PC-9 (cell line): ENCODE measurements at regions not wholly inside any gene's neighbourhood (a gene's known extent, or its start where the extent isn't known, plus 50 kb on each side); places are given as distances from the start of the nearest gene placed in this dataset.

Experiments used
- BruUV-seq: library from RNA; stranded (reverse); fragments of 400-500 nt; replicated peaks from 2 replicates; lab custom pipeline; 2021; lab: Mats Ljungman, UMichigan
- CTCF ChIA-PET: fragments of 300-600 bp; sonication (Branson Sonifier 250); formaldehyde crosslinking; loops from one replicate; lab custom pipeline; 2022; ENCODE audit warnings: antibody characterized with exemption; lab: Charles Lee
- POLR2A ChIA-PET: fragments of 300-600 bp; sonication (Branson Sonifier 250); formaldehyde crosslinking; loops from one replicate; lab custom pipeline; 2022; ENCODE audit warnings: antibody characterized with exemption; ENCODE audit not compliant: unreplicated experiment; lab: Charles Lee
- DNase-seq, 2 experiments: peaks; one replicate each; pipeline versions ENCODE4 v3.0.0 to v3.0.0-alpha.2; 2015 to 2022; ENCODE audit warnings: mixed read lengths in 1 of 2
- H2AFZ ChIP-seq: fragments of 200-600 bp; sonication (generic); 2 replicates; pipeline ENCODE4 v1.8.1; 2017; ENCODE audit warnings: antibody characterized with exemption
- H3F3A ChIP-seq: fragments of 200-600 bp; sonication (generic); 2 replicates; pipeline ENCODE4 v1.8.1; 2017; ENCODE audit warnings: antibody characterized with exemption, mild to moderate bottlenecking, low read depth; ENCODE audit not compliant: insufficient read depth
- H3K27ac ChIP-seq: fragments of 200-600 bp; sonication (generic); 2 replicates; pipeline ENCODE4 v1.6.1; 2016; ENCODE audit warnings: mixed run types
- H3K27me3 ChIP-seq: fragments of 200-600 bp; sonication (generic); 2 replicates; pipeline ENCODE4 v1.6.1; 2016; ENCODE audit warnings: low read depth, mixed run types; ENCODE audit not compliant: insufficient read depth
- H3K36me3 ChIP-seq: fragments of 200-600 bp; sonication (generic); 2 replicates; pipeline ENCODE4 v1.6.1; 2016; ENCODE audit warnings: low read depth, mixed run types
- H3K4me1 ChIP-seq: fragments of 200-600 bp; sonication (generic); replicated peaks from 2 replicates; pipeline ENCODE4 v1.6.1; 2016; ENCODE audit warnings: mixed run types; ENCODE audit not compliant: insufficient read depth
- H3K4me2 ChIP-seq: fragments of 200-600 bp; sonication (generic); 2 replicates; pipeline ENCODE4 v1.6.1; 2017; ENCODE audit warnings: mixed run types
- H3K4me3 ChIP-seq: fragments of 200-600 bp; sonication (generic); 2 replicates; pipeline ENCODE4 v1.6.1; 2016; ENCODE audit warnings: mixed run types
- H3K79me2 ChIP-seq: fragments of 200-600 bp; sonication (generic); 2 replicates; pipeline ENCODE4 v1.6.1; 2017; ENCODE audit warnings: low read depth, mixed run types
- H3K9me2 ChIP-seq: fragments of 200-600 bp; sonication (generic); 2 replicates; pipeline ENCODE4 v1.8.1; 2017; ENCODE audit warnings: mild to moderate bottlenecking; ENCODE audit not compliant: insufficient read depth
- H3K9me3 ChIP-seq: fragments of 200-600 bp; sonication (generic); 2 replicates; pipeline ENCODE4 v1.8.1; 2016; ENCODE audit warnings: low read depth; ENCODE audit not compliant: insufficient read depth
- H4K20me1 ChIP-seq: fragments of 200-600 bp; sonication (generic); 2 replicates; pipeline ENCODE4 v1.8.1; 2017; ENCODE audit not compliant: insufficient read depth
- CTCF ChIP-seq: fragments of 200-600 bp; sonication (generic); conservative IDR thresholded peaks from 2 replicates; pipeline ENCODE4 v1.6.1; 2017; ENCODE audit warnings: mixed run types, antibody characterized with exemption, mild to moderate bottlenecking, moderate library complexity
- EZH2 ChIP-seq: fragments of 200-600 bp; sonication (generic); IDR thresholded peaks from 2 replicates; pipeline ENCODE4 v1.8.0; 2017; ENCODE audit warnings: antibody characterized with exemption, low read depth
- intact Hi-C: fragments of 100-400 bp; cut with micrococcal nuclease; formaldehyde crosslinking; loops from one replicate; pipeline ENCODE4 v1.10.0; 2022; ENCODE audit not compliant: unreplicated experiment

- DNase-seq, result no peak
- H3K4me3 ChIP-seq, result no peak overlapping the region
- no peaks in the 10 kb centered on the region for H4K20me1 ChIP-seq
- H3K36me3 ChIP-seq, result no peaks in the 10 kb centered on the region
- no peak overlapping the region for H3K27ac ChIP-seq
- no peaks in the 10 kb centered on the region for H3K79me2 ChIP-seq
- no peaks in the 10 kb centered on the region for H3K4me1 ChIP-seq
- no peaks in the 10 kb centered on the region for H3F3A ChIP-seq
- ChIA-PET POLR2A (no interaction called here), CTCF (no interaction called here)
- H3K4me2 ChIP-seq, result no peak overlapping the region
- no TSS peak for BruUV-seq
- no peaks in the 10 kb centered on the region for H3K9me3 ChIP-seq
- H3K9me2 ChIP-seq, result no peaks in the 10 kb centered on the region
- H3K27me3 ChIP-seq, result peaks cover 51% of the 10 kb centered on the region
- TF ChIP-seq CTCF (no peak), EZH2 (no peak)
- intact Hi-C loops, result no loop called here
- no peak overlapping the region for H2AFZ ChIP-seq
Observed at GRCh38 chr2:8031370-8031769, 650.5 kb upstream of the ID2 start.

GRCh38 chr2:8033546-8034096 lies 648.2 kb upstream of the ID2 start:
- H3K9me2 ChIP-seq, result no peaks in the 10 kb centered on the region
- H4K20me1 ChIP-seq, result no peaks in the 10 kb centered on the region
- H3K9me3 ChIP-seq, result no peaks in the 10 kb centered on the region
- H3K36me3 ChIP-seq, result no peaks in the 10 kb centered on the region
- H3K27me3 ChIP-seq, result peaks cover 32% of the 10 kb centered on the region
- CTCF ChIA-PET, result no interaction called here
- no peaks in the 10 kb centered on the region for H3K4me1 ChIP-seq
- no peaks in the 10 kb centered on the region for H3K79me2 ChIP-seq
- no peak overlapping the region for H3K4me2 ChIP-seq
- no peaks in the 10 kb centered on the region for H3F3A ChIP-seq
- POLR2A ChIA-PET, result no interaction called here
- BruUV-seq, result no TSS peak
- no peak overlapping the region for H3K27ac ChIP-seq
- no peak overlapping the region for H2AFZ ChIP-seq
- H3K4me3 ChIP-seq, result no peak overlapping the region
- no peak for DNase-seq
- intact Hi-C loops, result no loop called here
- TF ChIP-seq CTCF (no peak), EZH2 (no peak)

GRCh38 chr2:8036366-8036765 lies 645.5 kb upstream of the ID2 start:
- Histone ChIP-seq H4K20me1 (no peaks in the 10 kb centered on the region), H3F3A (no peaks in the 10 kb centered on the region), H3K79me2 (no peaks in the 10 kb centered on the region), H3K36me3 (no peaks in the 10 kb centered on the region), H3K27ac (no peak overlapping the region), H3K4me1 (no peaks in the 10 kb centered on the region), H3K9me3 (no peaks in the 10 kb centered on the region), H3K9me2 (no peaks in the 10 kb centered on the region), H3K4me3 (no peak overlapping the region), H3K27me3 (peaks cover 10% of the 10 kb centered on the region; the same call in 1 of the 2 replicates), H2AFZ (no peak overlapping the region), H3K4me2 (no peak overlapping the region)
- no TSS peak for BruUV-seq
- DNase-seq, result no peak
- no peak for TF ChIP-seq EZH2
- no peak for TF ChIP-seq CTCF
- intact Hi-C loops, result no loop called here
- ChIA-PET POLR2A (no interaction called here), CTCF (no interaction called here)
